ENCODE measurements at regions not wholly inside any gene's neighbourhood (a gene's known extent, or its start where the extent isn't known, plus 50 kb on each side); places are given as distances from the start of the nearest gene placed in this dataset.
"Not testable (repeated sequence)": the region's sequence is repeated elsewhere in the genome, so short reads cannot be mapped to it uniquely, and the experiment has no call there.

GRCh38 chr12:42919691-42920090, 330.1 kb upstream of the PRICKLE1 start:
- no peak for DNase-seq (ENCODE audit: low spot score)

GRCh38 chr12:42918443-42918842, 328.9 kb upstream of the PRICKLE1 start:
- no peak for DNase-seq (ENCODE audit: low spot score)

- DNase-seq (ENCODE audit: low spot score) = no peak
Observed at GRCh38 chr12:42916143-42916542, 326.6 kb upstream of the PRICKLE1 start.

GRCh38 chr12:42915426-42915825, 325.9 kb upstream of the PRICKLE1 start:
- no peak for DNase-seq (ENCODE audit: low spot score)

GRCh38 chr12:42912367-42912766, 322.8 kb upstream of the PRICKLE1 start:
- no peak for DNase-seq (ENCODE audit: low spot score)

GRCh38 chr12:42910656-42911055, 321.1 kb upstream of the PRICKLE1 start:
- no peak for DNase-seq (ENCODE audit: low spot score)

- no peak for DNase-seq (ENCODE audit: low spot score)
Observed at GRCh38 chr12:42908712-42909111, 319.2 kb upstream of the PRICKLE1 start.

- DNase-seq (ENCODE audit: low spot score) = not testable (repeated sequence)
Observed at GRCh38 chr12:42906801-42907200, 317.3 kb upstream of the PRICKLE1 start.

GRCh38 chr12:42905419-42905705, 315.8 kb upstream of the PRICKLE1 start:
- no peak for DNase-seq (ENCODE audit: low spot score)

- DNase-seq (ENCODE audit: low spot score) = no peak
Observed at GRCh38 chr12:42904683-42905418, 315.3 kb upstream of the PRICKLE1 start.

- DNase-seq (ENCODE audit: low spot score) = no peak
Observed at GRCh38 chr12:42903736-42904135, 314.2 kb upstream of the PRICKLE1 start.

GRCh38 chr12:42902001-42902400, 312.5 kb upstream of the PRICKLE1 start:
- DNase-seq (ENCODE audit: low spot score) = no peak

- DNase-seq (ENCODE audit: low spot score) = no peak
Observed at GRCh38 chr12:42893803-42894202, 304.3 kb upstream of the PRICKLE1 start.

GRCh38 chr12:42892702-42893551, 303.4 kb upstream of the PRICKLE1 start:
- DNase-seq (ENCODE audit: low spot score) = no peak

GRCh38 chr12:42887657-42888056, 298.1 kb upstream of the PRICKLE1 start:
- DNase-seq (ENCODE audit: low spot score) = no peak

GRCh38 chr12:42886160-42886559, 296.6 kb upstream of the PRICKLE1 start:
- no peak for DNase-seq (ENCODE audit: low spot score)

- no peak for DNase-seq (ENCODE audit: low spot score)
Observed at GRCh38 chr12:42885677-42886076, 296.1 kb upstream of the PRICKLE1 start.

- no peak for DNase-seq (ENCODE audit: low spot score)
Observed at GRCh38 chr12:42884116-42884515, 294.6 kb upstream of the PRICKLE1 start.

- DNase-seq (ENCODE audit: low spot score) = no peak
Observed at GRCh38 chr12:42873401-42873800, 283.9 kb upstream of the PRICKLE1 start.

GRCh38 chr12:42871816-42872215, 282.3 kb upstream of the PRICKLE1 start:
- no peak for DNase-seq (ENCODE audit: low spot score)

- DNase-seq (ENCODE audit: low spot score) = no peak
Observed at GRCh38 chr12:42868291-42868690, 278.7 kb upstream of the PRICKLE1 start.

GRCh38 chr12:42865282-42865681, 275.7 kb upstream of the PRICKLE1 start:
- no peak for DNase-seq (ENCODE audit: low spot score)

- DNase-seq (ENCODE audit: low spot score) = no peak
Observed at GRCh38 chr12:42862055-42862454, 272.5 kb upstream of the PRICKLE1 start.

GRCh38 chr12:42860331-42860730, 270.8 kb upstream of the PRICKLE1 start:
- not testable (repeated sequence) for DNase-seq (ENCODE audit: low spot score)
